Nephron progenitor cell (in vitro differentiated cells): ENCODE measurements at regions not wholly inside any gene's neighbourhood (a gene's known extent, or its start where the extent isn't known, plus 50 kb on each side); places are given as distances from the start of the nearest gene placed in this dataset.

Experiments used
- DNase-seq: peaks from one replicate; pipeline ENCODE4 v3.0.0; 2021
- H3K27ac Mint-ChIP-seq: 2 replicates; pipeline ENCODE4 v1.8.0; 2021; ENCODE audit warnings: mild to moderate bottlenecking, moderate library complexity, mixed read lengths
- H3K27me3 Mint-ChIP-seq: 2 replicates; pipeline ENCODE4 v1.8.0; 2021; ENCODE audit warnings: mild to moderate bottlenecking, low read depth, mixed read lengths; ENCODE audit not compliant: poor library complexity
- H3K36me3 Mint-ChIP-seq: 2 replicates; pipeline ENCODE4 v1.8.0; 2021; ENCODE audit warnings: low read depth, mixed read lengths
- H3K4me1 Mint-ChIP-seq: 2 replicates; pipeline ENCODE4 v1.8.0; 2021; ENCODE audit warnings: mixed read lengths
- H3K4me3 Mint-ChIP-seq: 2 replicates; pipeline ENCODE4 v1.8.0; 2021; ENCODE audit warnings: mild to moderate bottlenecking, moderate library complexity, mixed read lengths
- H3K9me3 Mint-ChIP-seq: 2 replicates; pipeline ENCODE4 v1.8.0; 2021; ENCODE audit warnings: mild to moderate bottlenecking, moderate library complexity, mixed read lengths
- CTCF ChIP-seq: fragments of 200-600 bp; sonication (generic); IDR thresholded peaks from 2 replicates; pipeline ENCODE4 v1.5.0; 2021; ENCODE audit warnings: antibody characterized with exemption

GRCh38 chr18:22484471-22484870, 66.8 kb upstream of the CTAGE1 start:
- no peak for DNase-seq
- Mint-ChIP-seq H3K36me3 (no peaks in the 10 kb centered on the region), H3K9me3 (peaks cover 8% of the 10 kb centered on the region), H3K4me1 (peaks cover 11% of the 10 kb centered on the region), H3K27ac (no peak overlapping the region), H3K4me3 (no peak overlapping the region), H3K27me3 (peaks cover 10% of the 10 kb centered on the region)
- no peak for TF ChIP-seq CTCF

GRCh38 chr18:22485808-22486244, 68.1 kb upstream of the CTAGE1 start:
- no peak overlapping the region for H3K4me3 Mint-ChIP-seq
- H3K27me3 Mint-ChIP-seq: peaks cover 5% of the 10 kb centered on the region
- TF ChIP-seq CTCF: no peak
- H3K4me1 Mint-ChIP-seq: peaks cover 11% of the 10 kb centered on the region
- no peak overlapping the region for H3K27ac Mint-ChIP-seq
- no peak for DNase-seq
- peaks cover 5% of the 10 kb centered on the region for H3K9me3 Mint-ChIP-seq
- H3K36me3 Mint-ChIP-seq: no peaks in the 10 kb centered on the region

- Mint-ChIP-seq H3K36me3 (no peaks in the 10 kb centered on the region), H3K9me3 (no peaks in the 10 kb centered on the region), H3K4me1 (peaks cover 11% of the 10 kb centered on the region), H3K27ac (no peak overlapping the region), H3K4me3 (no peak overlapping the region), H3K27me3 (peaks cover 5% of the 10 kb centered on the region)
- TF ChIP-seq CTCF: no peak
- DNase-seq: no peak
These were observed 69.0 kb upstream of the CTAGE1 start for GRCh38 chr18:22486667-22487066.

- no peak for DNase-seq
- no peaks in the 10 kb centered on the region for H3K36me3 Mint-ChIP-seq
- H3K4me3 Mint-ChIP-seq: no peak overlapping the region
- TF ChIP-seq CTCF: no peak
- H3K27me3 Mint-ChIP-seq: peaks cover 5% of the 10 kb centered on the region
- no peak overlapping the region for H3K27ac Mint-ChIP-seq
- H3K4me1 Mint-ChIP-seq: peaks cover 21% of the 10 kb centered on the region
- no peaks in the 10 kb centered on the region for H3K9me3 Mint-ChIP-seq
These were observed 70.8 kb upstream of the CTAGE1 start for GRCh38 chr18:22488554-22488953.

DNA sequence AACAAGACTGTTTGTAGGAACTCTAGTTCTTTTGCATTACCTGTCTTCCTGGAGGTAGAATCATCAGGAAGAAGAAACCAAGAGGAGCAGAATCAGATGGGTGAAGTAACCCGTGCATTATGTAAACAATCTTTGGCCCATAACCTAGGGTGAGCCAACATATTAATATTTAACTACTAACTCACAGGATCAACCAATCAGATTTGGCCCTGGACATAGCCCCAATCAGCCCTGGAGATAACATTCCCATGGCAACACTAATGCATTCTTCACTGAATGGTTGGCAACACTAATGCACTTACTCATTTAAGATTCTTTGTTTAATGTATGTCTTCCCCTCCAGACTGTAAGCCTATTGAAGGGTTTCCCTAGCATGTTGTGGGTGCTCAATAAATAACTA, 72.0 kb upstream of the CTAGE1 start:
- Mint-ChIP-seq H3K4me3 (no peak overlapping the region), H3K27ac (no peak overlapping the region), H3K9me3 (no peaks in the 10 kb centered on the region), H3K36me3 (no peaks in the 10 kb centered on the region), H3K4me1 (peaks cover 28% of the 10 kb centered on the region), H3K27me3 (peaks cover 5% of the 10 kb centered on the region)
- TF ChIP-seq CTCF: no peak
- no peak for DNase-seq

- Mint-ChIP-seq H3K9me3 (no peaks in the 10 kb centered on the region), H3K36me3 (no peaks in the 10 kb centered on the region), H3K4me1 (peaks cover 28% of the 10 kb centered on the region), H3K27me3 (peaks cover 5% of the 10 kb centered on the region), H3K27ac (no peak overlapping the region), H3K4me3 (no peak overlapping the region)
- DNase-seq: no peak
- no peak for TF ChIP-seq CTCF
These were observed 72.7 kb upstream of the CTAGE1 start for GRCh38 chr18:22490429-22490846.
